GM12872 (cell line): ENCODE measurements at regions not wholly inside any gene's neighbourhood (a gene's known extent, or its start where the extent isn't known, plus 50 kb on each side); places are given as distances from the start of the nearest gene placed in this dataset.

Experiments used
- TF ChIP-seq, protein P1 (sequence below): IDR thresholded peaks from 3 replicates; pipeline ENCODE4 v1.5.1; 2011; ENCODE audit warnings: low read depth, mild to moderate bottlenecking, low read length, moderate library complexity; ENCODE audit not compliant: insufficient read depth

DNA sequence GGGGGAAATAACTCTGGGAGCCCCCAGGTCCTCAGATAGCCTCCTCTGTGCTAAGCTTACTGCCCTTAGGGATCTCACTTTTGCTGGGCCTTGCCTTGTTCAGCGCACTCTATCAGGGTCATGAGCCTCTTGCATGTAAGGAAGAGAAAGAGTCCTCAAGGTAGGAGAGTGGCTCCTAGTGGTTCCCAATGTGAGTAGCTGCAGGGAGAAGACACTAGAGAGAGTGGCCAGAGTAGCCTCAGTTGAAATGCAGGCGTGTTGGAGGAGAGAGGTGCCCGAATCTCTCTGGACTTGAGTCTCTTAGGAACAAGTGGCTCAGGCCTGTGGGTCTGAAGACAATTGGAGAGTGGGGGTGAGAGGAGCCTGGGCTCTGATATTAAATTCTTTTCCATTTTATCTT is 94.3 kb upstream of the SORCS3 start:
- TF ChIP-seq, protein P1, sequence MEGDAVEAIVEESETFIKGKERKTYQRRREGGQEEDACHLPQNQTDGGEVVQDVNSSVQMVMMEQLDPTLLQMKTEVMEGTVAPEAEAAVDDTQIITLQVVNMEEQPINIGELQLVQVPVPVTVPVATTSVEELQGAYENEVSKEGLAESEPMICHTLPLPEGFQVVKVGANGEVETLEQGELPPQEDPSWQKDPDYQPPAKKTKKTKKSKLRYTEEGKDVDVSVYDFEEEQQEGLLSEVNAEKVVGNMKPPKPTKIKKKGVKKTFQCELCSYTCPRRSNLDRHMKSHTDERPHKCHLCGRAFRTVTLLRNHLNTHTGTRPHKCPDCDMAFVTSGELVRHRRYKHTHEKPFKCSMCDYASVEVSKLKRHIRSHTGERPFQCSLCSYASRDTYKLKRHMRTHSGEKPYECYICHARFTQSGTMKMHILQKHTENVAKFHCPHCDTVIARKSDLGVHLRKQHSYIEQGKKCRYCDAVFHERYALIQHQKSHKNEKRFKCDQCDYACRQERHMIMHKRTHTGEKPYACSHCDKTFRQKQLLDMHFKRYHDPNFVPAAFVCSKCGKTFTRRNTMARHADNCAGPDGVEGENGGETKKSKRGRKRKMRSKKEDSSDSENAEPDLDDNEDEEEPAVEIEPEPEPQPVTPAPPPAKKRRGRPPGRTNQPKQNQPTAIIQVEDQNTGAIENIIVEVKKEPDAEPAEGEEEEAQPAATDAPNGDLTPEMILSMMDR = no peak; the same call in 2 of the 3 replicates

DNA sequence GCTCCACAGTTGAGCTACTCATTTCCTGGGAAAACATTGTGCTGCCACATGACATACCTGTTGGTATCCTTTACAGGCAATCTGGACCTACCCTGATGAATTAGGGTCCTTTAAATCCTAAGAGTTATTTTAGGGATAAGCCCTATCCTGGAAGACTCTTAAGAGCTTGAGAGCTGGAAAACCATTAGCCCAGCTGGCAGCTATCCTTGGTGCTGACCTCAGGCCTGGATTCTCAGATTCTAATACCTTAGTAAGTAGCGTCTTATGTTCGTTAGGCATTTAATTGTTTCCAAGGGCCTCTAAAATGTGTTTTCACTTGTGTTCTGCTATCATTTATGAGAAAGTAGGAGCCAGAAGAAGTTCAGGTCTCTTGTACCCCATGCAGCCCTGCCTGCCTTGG is 93.0 kb upstream of the SORCS3 start:
- TF ChIP-seq, protein P1 = no peak

DNA sequence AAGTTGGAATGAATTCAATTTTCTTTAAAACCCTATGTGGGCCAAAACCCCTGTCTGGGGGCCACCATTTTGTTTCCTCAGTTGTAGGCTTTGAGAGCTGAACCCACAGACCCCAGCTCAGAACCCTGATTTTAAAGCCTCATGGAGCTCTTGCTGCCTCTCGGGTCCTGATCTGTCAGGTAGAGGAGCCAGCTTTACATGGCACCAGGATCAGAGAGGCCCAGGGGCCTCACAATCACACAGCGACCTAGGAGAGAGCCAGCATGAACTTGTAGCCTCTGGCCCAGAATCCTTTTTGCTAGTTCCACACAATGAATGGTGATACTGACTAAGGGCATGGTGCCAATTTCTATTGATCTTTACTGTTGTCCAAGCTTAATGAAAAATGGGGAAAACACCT is 84.3 kb upstream of the SORCS3 start:
- TF ChIP-seq, protein P1 = no peak

DNA sequence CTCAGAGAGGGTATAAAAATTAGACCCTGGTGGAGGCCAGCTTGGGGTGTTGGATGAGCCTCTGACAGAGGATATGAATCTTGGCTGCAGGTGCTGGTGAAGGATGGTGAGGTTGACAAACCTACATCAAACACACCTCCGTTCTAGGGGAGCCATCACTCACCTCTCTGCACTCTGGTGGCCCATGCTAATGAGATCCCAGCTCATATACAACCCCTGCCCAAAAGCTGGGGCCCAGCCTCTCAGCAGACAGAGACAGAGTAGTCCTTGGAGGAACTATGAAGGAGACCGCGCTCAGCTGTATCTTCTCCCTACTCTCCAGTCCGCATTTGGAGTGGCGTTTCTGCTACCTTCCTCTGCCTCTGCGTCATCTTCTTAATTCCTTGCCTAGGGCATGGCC is 83.1 kb upstream of the SORCS3 start:
- TF ChIP-seq, protein P1 = no peak

DNA sequence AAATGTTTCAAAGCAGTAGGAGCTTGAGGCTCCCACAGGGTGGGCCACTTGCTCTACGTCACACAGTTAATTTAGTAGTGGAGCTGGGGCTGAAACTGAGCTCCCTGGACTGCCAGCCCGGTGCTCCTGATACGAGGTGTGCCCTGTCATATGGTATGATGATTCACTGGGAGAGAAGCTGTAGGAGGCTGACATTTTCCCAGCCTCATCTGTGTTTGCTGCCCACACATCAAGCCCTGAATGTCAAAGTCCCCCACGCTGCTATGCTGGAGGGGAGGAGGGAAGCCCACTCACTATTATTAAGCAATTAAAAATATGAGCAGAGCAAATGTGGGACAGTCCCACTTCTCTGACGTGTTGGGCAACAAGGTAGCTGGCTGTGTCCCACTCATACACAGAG is 81.2 kb upstream of the SORCS3 start:
- TF ChIP-seq, protein P1 = no peak

DNA sequence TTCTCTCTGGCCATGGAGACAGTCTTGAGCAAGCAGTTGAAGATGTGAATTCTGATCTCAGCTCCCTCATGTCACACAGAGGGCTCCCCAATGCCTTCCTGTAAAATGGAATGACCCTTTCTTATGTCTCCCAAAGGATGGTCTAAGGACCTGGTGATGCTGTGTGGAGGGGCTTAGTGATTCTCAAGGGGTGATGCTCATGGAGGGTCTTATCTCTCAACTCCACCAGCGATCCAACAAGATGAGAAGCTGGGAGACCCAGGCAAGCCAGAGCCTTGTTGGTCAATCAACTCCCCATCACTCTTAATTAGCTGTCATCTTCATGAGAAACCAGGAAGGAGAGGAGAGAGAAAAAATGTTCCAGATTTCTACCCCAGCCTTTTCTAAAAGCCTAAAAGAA is 78.0 kb upstream of the SORCS3 start:
- TF ChIP-seq, protein P1 = no peak

DNA sequence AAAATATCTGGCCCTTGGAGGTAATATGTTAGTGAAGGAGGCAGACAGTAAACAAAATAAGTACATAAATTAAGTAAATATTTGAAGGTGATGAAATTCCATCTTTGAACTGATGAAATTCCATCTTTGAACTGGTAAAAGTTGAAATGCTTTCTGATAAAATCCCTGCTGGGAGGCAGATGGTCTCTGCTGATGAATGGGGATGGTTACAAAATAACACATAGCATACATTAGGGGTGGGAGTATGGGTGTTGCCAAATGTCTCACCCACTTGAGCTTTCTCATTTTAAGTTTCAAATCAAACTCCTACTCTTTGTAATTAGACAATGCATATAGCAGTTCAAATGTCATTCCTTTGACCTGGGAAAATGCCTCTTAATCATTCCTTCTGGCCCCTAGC is 77.5 kb upstream of the SORCS3 start:
- TF ChIP-seq, protein P1 = no peak

DNA sequence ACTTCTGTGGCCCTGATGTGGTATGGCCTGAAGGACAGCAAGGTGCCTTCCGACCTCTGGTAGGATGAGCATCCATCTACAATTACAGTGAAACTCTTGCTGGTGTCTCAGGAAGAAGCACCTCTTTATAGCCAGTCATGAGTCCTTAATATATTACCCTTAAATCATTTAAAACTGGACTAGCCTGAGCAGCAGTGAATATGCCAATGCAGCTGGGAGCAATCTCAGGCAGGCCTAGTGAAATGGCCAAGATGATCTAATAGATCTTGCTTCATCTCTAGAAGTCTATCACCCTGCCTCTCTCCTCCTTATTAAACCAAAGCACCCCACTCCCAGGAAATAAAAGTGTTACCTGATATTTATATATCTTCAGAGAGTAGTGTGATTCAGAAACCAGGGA is 66.7 kb upstream of the SORCS3 start:
- TF ChIP-seq, protein P1 = no peak
